ENCODE measurements at regions not wholly inside any gene's neighbourhood (a gene's known extent, or its start where the extent isn't known, plus 50 kb on each side); places are given as distances from the start of the nearest gene placed in this dataset.

GRCh38 chr20:40464731-40465208, 224.3 kb downstream of the MAFB start:
- Histone ChIP-seq H4K20me1 (ENCODE audit: insufficient read depth, low read length) (no peaks in the 10 kb centered on the region), H3K27ac (ENCODE audit: low read depth in 1 of 2, low read length in 2 of 2) (peak overlapping the region; percentile 77 to 83), H3K9ac (ENCODE audit: insufficient read depth, low read length, poor library complexity, severe bottlenecking) (no peak overlapping the region), H3K4me3 (replicated peaks in 1 of 3; ENCODE audit: low read depth in 2 of 3, low read length in 3 of 3) (peak overlapping the region in 1 of 3 experiments; percentile 19), H3K9me3 (replicated peaks in 1 of 2; ENCODE audit: control insufficient read depth in 1 of 2, insufficient read depth in 1 of 2, low read length in 2 of 2) (no peaks in the 10 kb centered on the region), H3K36me3 (replicated peaks in 1 of 2; ENCODE audit: control insufficient read depth in 1 of 2, insufficient read depth in 2 of 2, low read length in 2 of 2) (no peaks in the 10 kb centered on the region), H3K4me1 (ENCODE audit: control insufficient read depth in 1 of 2, insufficient read depth in 2 of 2, low read length in 2 of 2) (peaks cover 52 to 70% of the 10 kb centered on the region in 2 donors), H3K79me2 (ENCODE audit: insufficient read depth, low read length) (no peaks in the 10 kb centered on the region), H2AFZ (ENCODE audit: insufficient read depth, low read depth, low read length, poor library complexity, severe bottlenecking) (no peak overlapping the region), H3K27me3 (ENCODE audit: control insufficient read depth in 2 of 2, insufficient read depth in 2 of 2, low read length in 2 of 2) (no peaks in the 10 kb centered on the region), H3K4me2 (replicated peaks; ENCODE audit: extremely low read depth, low read length, poor library complexity, severe bottlenecking) (peak overlapping the region; percentile 25)
- H3K36me3 Mint-ChIP-seq, result peaks cover 0 to 5% of the 10 kb centered on the region in 2 donors
- H3K4me3 Mint-ChIP-seq, result peak overlapping the region in 1 of 2 donors; percentile 28
- peaks cover 1 to 5% (median 2%) of the 10 kb centered on the region in 3 donors for H3K27me3 Mint-ChIP-seq (ENCODE audit: low read depth in 3 of 3)
- intact Hi-C loops (cut with micrococcal nuclease), result loop anchor here (2.0 to 10.0 kb wide), 3 partner anchors 34 to 220 kb away; partner anchors contain the start of gene MAFB (in 1 of the 2)
- WGBS (ENCODE audit: insufficient coverage), result 18% methylated on average over 2 of the region's 2 CpGs
- peak overlapping the region; percentile 82 to 98 (median 94) for H3K27ac Mint-ChIP-seq
- DNase-seq, result peak; percentile 70 to 84 (median 74)
- H3K4me1 Mint-ChIP-seq, result peaks cover 68% of the 10 kb centered on the region
- H3K9me3 Mint-ChIP-seq, result peaks cover 0 to 13% (median 2%) of the 10 kb centered on the region in 7 donors
- no peak for TF ChIP-seq CTCF (IDR thresholded peaks at IDR 0.05)

DNA sequence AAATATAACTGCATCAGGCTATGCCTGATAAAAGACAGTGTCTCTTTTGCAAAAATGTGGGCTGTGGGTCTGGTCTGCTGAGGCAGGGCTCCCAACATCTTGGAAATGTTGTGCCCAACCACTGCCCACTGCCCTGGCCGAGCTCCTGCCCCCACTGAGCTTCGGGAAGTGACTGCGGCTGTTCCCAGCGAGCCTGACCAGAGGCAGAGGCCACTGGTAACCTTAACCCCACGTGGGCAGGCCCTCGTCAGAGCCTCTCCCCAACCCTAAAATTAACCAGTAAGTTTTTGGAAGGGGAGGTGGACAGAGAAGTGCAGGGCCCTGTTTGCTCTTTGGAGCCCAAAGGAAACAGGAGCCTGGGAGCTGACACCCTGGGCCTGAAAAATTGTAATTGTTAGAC, 225.9 kb downstream of the MAFB start:
- no peak overlapping the region for H3K9ac ChIP-seq (ENCODE audit: insufficient read depth, low read length, poor library complexity, severe bottlenecking)
- peaks cover 0 to 5% of the 10 kb centered on the region in 2 donors for H3K36me3 Mint-ChIP-seq
- intact Hi-C loops (cut with micrococcal nuclease), result loop anchor here in 1 of 2 donors (10.0 kb wide), 2 partner anchors 138 to 222 kb away; partner anchors contain the start of gene MAFB
- peak overlapping the region in 1 of 2 donors; percentile 83 for H3K27ac ChIP-seq (ENCODE audit: low read depth in 1 of 2, low read length in 2 of 2)
- H3K9me3 ChIP-seq (replicated peaks in 1 of 2; ENCODE audit: control insufficient read depth in 1 of 2, insufficient read depth in 1 of 2, low read length in 2 of 2), result no peaks in the 10 kb centered on the region
- peaks cover 2 to 6% (median 3%) of the 10 kb centered on the region in 3 donors for H3K27me3 Mint-ChIP-seq (ENCODE audit: low read depth in 3 of 3)
- H3K79me2 ChIP-seq (ENCODE audit: insufficient read depth, low read length), result no peaks in the 10 kb centered on the region
- no peak for DNase-seq
- peaks cover 0 to 14% (median 4%) of the 10 kb centered on the region in 7 donors for H3K9me3 Mint-ChIP-seq
- TF ChIP-seq CTCF (IDR thresholded peaks at IDR 0.05), result no peak
- no peaks in the 10 kb centered on the region for H3K27me3 ChIP-seq (ENCODE audit: control insufficient read depth in 2 of 2, insufficient read depth in 2 of 2, low read length in 2 of 2)
- no peak overlapping the region for H3K4me3 ChIP-seq (replicated peaks in 1 of 3; ENCODE audit: low read depth in 2 of 3, low read length in 3 of 3)
- H3K27ac Mint-ChIP-seq, result peak overlapping the region in 6 of 7 donors; percentile 49 to 91 (median 78)
- no peaks in the 10 kb centered on the region for H4K20me1 ChIP-seq (ENCODE audit: insufficient read depth, low read length)
- no peak overlapping the region for H3K4me2 ChIP-seq (replicated peaks; ENCODE audit: extremely low read depth, low read length, poor library complexity, severe bottlenecking)
- WGBS (ENCODE audit: insufficient coverage), result 100% methylated on average over 3 of the region's 6 CpGs
- H3K4me3 Mint-ChIP-seq, result no peak overlapping the region
- peaks cover 56% of the 10 kb centered on the region for H3K4me1 Mint-ChIP-seq
- H3K4me1 ChIP-seq (ENCODE audit: control insufficient read depth in 1 of 2, insufficient read depth in 2 of 2, low read length in 2 of 2), result peaks cover 47 to 59% of the 10 kb centered on the region in 2 donors
- no peak overlapping the region for H2AFZ ChIP-seq (ENCODE audit: insufficient read depth, low read depth, low read length, poor library complexity, severe bottlenecking)
- H3K36me3 ChIP-seq (replicated peaks in 1 of 2; ENCODE audit: control insufficient read depth in 1 of 2, insufficient read depth in 2 of 2, low read length in 2 of 2), result no peaks in the 10 kb centered on the region
